CD4-positive, alpha-beta T cell (primary cell): ENCODE measurements at regions not wholly inside any gene's neighbourhood (a gene's known extent, or its start where the extent isn't known, plus 50 kb on each side); places are given as distances from the start of the nearest gene placed in this dataset.
A peak's percentile ranks its signal among the peaks of the same experiment; 100 is the strongest.

Source experiments
- ATAC-seq: fragments of 200-7000 bp; cut with Tn5 transposase; one replicate; pipeline ENCODE4 v1.10.0; 2022; ENCODE audit warnings: mild to moderate bottlenecking; ENCODE audit not compliant: poor library complexity
- CTCF ChIA-PET: fragments of 350-600 bp; sonication (Branson Sonifier 250); formaldehyde crosslinking; loops from one replicate; lab custom pipeline; 2021; ENCODE audit warnings: antibody characterized with exemption, inconsistent platforms; lab: Charles Lee
- POLR2A ChIA-PET: fragments of 350-600 bp; sonication (Branson Sonifier 250); formaldehyde crosslinking; loops from one replicate; lab custom pipeline; 2021; ENCODE audit warnings: antibody characterized with exemption, inconsistent platforms; lab: Charles Lee
- DNase-seq, 14 experiments: peaks; one replicate each; pipeline ENCODE4 v3.0.0-alpha.2; 2013 to 2020; ENCODE audit warnings: mixed read lengths in 2 of 14
- H3K27ac ChIP-seq, 2 donors: one replicate each; pipeline versions ENCODE4 v1.5.1 to v1.7.0; 2013; ENCODE audit warnings: low read length in 2 of 2, low read depth in 1 of 2, mild to moderate bottlenecking in 1 of 2
- H3K27me3 ChIP-seq, 2 experiments: 1 replicate in 1 of 2; 2 replicates in 1 of 2; pipeline versions ENCODE4 v1.6.1 to v1.7.0; 2013; ENCODE audit warnings: low read length in 2 of 2, control low read depth in 1 of 2, mild to moderate bottlenecking in 1 of 2, moderate library complexity in 1 of 2; ENCODE audit not compliant: insufficient read depth in 2 of 2, control insufficient read depth in 1 of 2
- H3K36me3 ChIP-seq: one replicate; pipeline ENCODE4 v1.6.1; 2013; ENCODE audit warnings: low read length, control low read depth; ENCODE audit not compliant: insufficient read depth
- H3K4me1 ChIP-seq: one replicate; pipeline ENCODE4 v1.6.1; 2013; ENCODE audit warnings: low read length, control low read depth; ENCODE audit not compliant: insufficient read depth
- H3K4me3 ChIP-seq: one replicate; pipeline ENCODE4 v1.5.1; 2013; ENCODE audit warnings: mild to moderate bottlenecking, low read length, moderate library complexity
- H3K9me3 ChIP-seq, 2 experiments: 1 replicate in 1 of 2; 2 replicates in 1 of 2; pipeline versions ENCODE4 v1.6.1 to v1.7.0; 2013; ENCODE audit warnings: low read length in 2 of 2, mild to moderate bottlenecking in 2 of 2, control low read depth in 1 of 2, moderate library complexity in 1 of 2; ENCODE audit not compliant: control insufficient read depth in 1 of 2, insufficient read depth in 1 of 2
- H3K27ac Mint-ChIP-seq: one replicate; pipeline ENCODE4 v1.8.0; 2020; ENCODE audit warnings: mixed read lengths
- H3K27me3 Mint-ChIP-seq: one replicate; pipeline ENCODE4 v1.8.0; 2021; ENCODE audit warnings: mixed read lengths
- H3K36me3 Mint-ChIP-seq: one replicate; pipeline ENCODE4 v1.8.0; 2021; ENCODE audit warnings: low read depth, mixed read lengths
- H3K4me1 Mint-ChIP-seq: one replicate; pipeline ENCODE4 v1.8.0; 2021; ENCODE audit warnings: low read depth, mixed read lengths
- H3K4me3 Mint-ChIP-seq: one replicate; pipeline ENCODE4 v1.8.0; 2020; ENCODE audit warnings: mild to moderate bottlenecking, mixed read lengths
- H3K9me3 Mint-ChIP-seq: one replicate; pipeline ENCODE4 v1.8.0; 2020; ENCODE audit warnings: mixed read lengths
- CTCF ChIP-seq: fragments of 200-600 bp; IDR thresholded peaks from one replicate; pipeline ENCODE4 v1.8.0; 2022; ENCODE audit warnings: antibody characterized with exemption, mild to moderate bottlenecking
- intact Hi-C, 2 experiments: fragments of 100-400 bp; cut with DNase I in 1 of 2; cut with micrococcal nuclease in 1 of 2; formaldehyde crosslinking; loops; one replicate each; pipeline versions ENCODE4 v1.15.1 to v1.9.0; 2023 to 2025; cut with DNase I, micrococcal nuclease

GRCh38 chr2:192827735-192828134 is 633.0 kb upstream of the TMEFF2 start:
- H3K4me1 ChIP-seq: no peaks in the 10 kb centered on the region
- no peak overlapping the region for H3K27ac Mint-ChIP-seq
- H3K9me3 Mint-ChIP-seq: peaks cover 3% of the 10 kb centered on the region
- intact Hi-C loops: no loop called here
- no peak overlapping the region for H3K4me3 Mint-ChIP-seq
- H3K4me1 Mint-ChIP-seq: no peaks in the 10 kb centered on the region
- H3K4me3 ChIP-seq: no peak overlapping the region
- POLR2A ChIA-PET: no interaction called here
- no peaks in the 10 kb centered on the region for H3K36me3 ChIP-seq
- peaks cover 0 to 15% of the 10 kb centered on the region in 2 experiments for H3K9me3 ChIP-seq
- ATAC-seq: no peak
- H3K27ac ChIP-seq: no peak overlapping the region
- peak in 1 of 14 experiments; percentile 5 for DNase-seq
- H3K27me3 Mint-ChIP-seq: no peaks in the 10 kb centered on the region
- no peak for TF ChIP-seq CTCF
- no peaks in the 10 kb centered on the region for H3K36me3 Mint-ChIP-seq
- CTCF ChIA-PET: no interaction called here
- no peaks in the 10 kb centered on the region for H3K27me3 ChIP-seq

GRCh38 chr2:192814376-192814775 is 619.6 kb upstream of the TMEFF2 start:
- no peak overlapping the region for H3K27ac Mint-ChIP-seq
- Histone ChIP-seq H3K9me3 (no peaks in the 10 kb centered on the region), H3K4me3 (no peak overlapping the region), H3K36me3 (no peaks in the 10 kb centered on the region), H3K4me1 (no peaks in the 10 kb centered on the region), H3K27ac (no peak overlapping the region), H3K27me3 (no peaks in the 10 kb centered on the region)
- H3K4me3 Mint-ChIP-seq: no peak overlapping the region
- no peaks in the 10 kb centered on the region for H3K36me3 Mint-ChIP-seq
- ChIA-PET CTCF (no interaction called here), POLR2A (no interaction called here)
- no peak for TF ChIP-seq CTCF
- ATAC-seq (no peak), DNase-seq (no peak)
- no peaks in the 10 kb centered on the region for H3K27me3 Mint-ChIP-seq
- H3K4me1 Mint-ChIP-seq: no peaks in the 10 kb centered on the region
- H3K9me3 Mint-ChIP-seq: peaks cover 2% of the 10 kb centered on the region
- intact Hi-C loops: no loop called here

- intact Hi-C loops: no loop called here
- H3K4me3 Mint-ChIP-seq: no peak overlapping the region
- ATAC-seq (no peak), DNase-seq (no peak)
- no peak overlapping the region for H3K27ac ChIP-seq
- CTCF ChIA-PET: no interaction called here
- no peaks in the 10 kb centered on the region for H3K4me1 ChIP-seq
- TF ChIP-seq CTCF: no peak
- peaks cover 7% of the 10 kb centered on the region for H3K9me3 Mint-ChIP-seq
- no peak overlapping the region for H3K4me3 ChIP-seq
- no peaks in the 10 kb centered on the region for H3K9me3 ChIP-seq
- no peaks in the 10 kb centered on the region for H3K36me3 Mint-ChIP-seq
- no peaks in the 10 kb centered on the region for H3K4me1 Mint-ChIP-seq
- POLR2A ChIA-PET: no interaction called here
- H3K27me3 ChIP-seq: no peaks in the 10 kb centered on the region
- no peaks in the 10 kb centered on the region for H3K36me3 ChIP-seq
- H3K27me3 Mint-ChIP-seq: no peaks in the 10 kb centered on the region
- H3K27ac Mint-ChIP-seq: no peak overlapping the region
These were observed 618.6 kb upstream of the TMEFF2 start for GRCh38 chr2:192813341-192813740.
